Tibial nerve (tissue), 4 donors: ENCODE measurements at regions not wholly inside any gene's neighbourhood (a gene's known extent, or its start where the extent isn't known, plus 50 kb on each side); places are given as distances from the start of the nearest gene placed in this dataset.

ENCODE experiments used
- DNase-seq, 2 donors: peaks; one replicate each; pipeline ENCODE4 v3.0.0-alpha.2; 2019; ENCODE audit warnings: low spot score in 2 of 2
- H3K27ac ChIP-seq, 4 donors: fragments of 200-600 bp; sonication (generic) in 3 of 4; one replicate each; pipeline ENCODE4 v1.5.1; 2017 to 2019; ENCODE audit warnings: mild to moderate bottlenecking in 1 of 4
- H3K27me3 ChIP-seq, 2 donors: fragments of 200-600 bp; sonication (generic) in 1 of 2; one replicate each; pipeline versions ENCODE4 v1.5.1 to v1.6.0; 2017 to 2019
- H3K36me3 ChIP-seq, 3 donors: fragments of 200-600 bp; sonication (generic); one replicate each; pipeline ENCODE4 v1.5.1; 2018 to 2019
- H3K4me1 ChIP-seq, 4 donors: fragments of 200-600 bp; sonication (generic) in 3 of 4; one replicate each; pipeline ENCODE4 v1.5.1; 2017 to 2019
- H3K4me3 ChIP-seq, 4 donors: fragments of 200-600 bp; sonication (generic) in 3 of 4; one replicate each; pipeline ENCODE4 v1.5.1; 2017 to 2019; ENCODE audit warnings: mild to moderate bottlenecking in 1 of 4, moderate library complexity in 1 of 4
- H3K9me3 ChIP-seq, 4 donors: fragments of 200-600 bp; sonication (generic) in 3 of 4; one replicate each; pipeline ENCODE4 v1.5.1; 2017 to 2019
- EP300 ChIP-seq, 2 donors: sonication (generic); formaldehyde crosslinking; IDR thresholded peaks; one replicate each; pipeline ENCODE4 v1.6.1; 2017; ENCODE audit warnings: antibody characterized with exemption in 2 of 2, mild to moderate bottlenecking in 1 of 2
- POLR2A ChIP-seq, 2 donors: fragments of 450-650 bp; IDR thresholded peaks; one replicate each; pipeline ENCODE4 v1.6.1; 2017; ENCODE audit warnings: antibody characterized with exemption in 2 of 2, mild to moderate bottlenecking in 2 of 2, moderate library complexity in 2 of 2
- WGBS, 2 donors: methylation state at CpG; one replicate each; pipeline ENCODE4 v1.1.5; 2018; 5-methylcytosine and 5-hydroxymethylcytosine counted together
- TF ChIP-seq, protein P1 (sequence below), 5 experiments: fragments of 200-600 bp in 3 of 5; fragments of 450-650 bp in 2 of 5; sonication (generic) in 3 of 5; IDR thresholded peaks; one replicate each; pipeline ENCODE4 v1.5.1; 2016 to 2019; ENCODE audit warnings: antibody characterized with exemption in 5 of 5, mild to moderate bottlenecking in 3 of 5, moderate library complexity in 2 of 5

- no peak overlapping the region for H3K27ac ChIP-seq
- 83 to 84% methylated on average over 9 of the region's 9 CpGs for WGBS, 2 donors
Measured at GRCh38 chr4:128591482-128591881, 218.0 kb upstream of the JADE1 start.

GRCh38 chr4:128590773-128591172, 218.7 kb upstream of the JADE1 start:
- Histone ChIP-seq H3K4me3 (no peak overlapping the region), H3K9me3 (no peaks in the 10 kb centered on the region), H3K27ac (no peak overlapping the region), H3K36me3 (no peaks in the 10 kb centered on the region), H3K4me1 (no peaks in the 10 kb centered on the region), H3K27me3 (no peaks in the 10 kb centered on the region)
- no peak for DNase-seq
- 73 to 76% methylated on average over 3 of the region's 3 CpGs for WGBS, 2 donors
- TF ChIP-seq EP300 (IDR thresholded peaks at IDR 0.05) = no peak

More at GRCh38 chr4:128591482-128591881, 218.0 kb upstream of the JADE1 start:
- no peak for DNase-seq
- Histone ChIP-seq H3K36me3 (no peaks in the 10 kb centered on the region), H3K27me3 (no peaks in the 10 kb centered on the region), H3K4me1 (no peaks in the 10 kb centered on the region), H3K9me3 (no peaks in the 10 kb centered on the region), H3K4me3 (no peak overlapping the region)
- TF ChIP-seq, protein P1, sequence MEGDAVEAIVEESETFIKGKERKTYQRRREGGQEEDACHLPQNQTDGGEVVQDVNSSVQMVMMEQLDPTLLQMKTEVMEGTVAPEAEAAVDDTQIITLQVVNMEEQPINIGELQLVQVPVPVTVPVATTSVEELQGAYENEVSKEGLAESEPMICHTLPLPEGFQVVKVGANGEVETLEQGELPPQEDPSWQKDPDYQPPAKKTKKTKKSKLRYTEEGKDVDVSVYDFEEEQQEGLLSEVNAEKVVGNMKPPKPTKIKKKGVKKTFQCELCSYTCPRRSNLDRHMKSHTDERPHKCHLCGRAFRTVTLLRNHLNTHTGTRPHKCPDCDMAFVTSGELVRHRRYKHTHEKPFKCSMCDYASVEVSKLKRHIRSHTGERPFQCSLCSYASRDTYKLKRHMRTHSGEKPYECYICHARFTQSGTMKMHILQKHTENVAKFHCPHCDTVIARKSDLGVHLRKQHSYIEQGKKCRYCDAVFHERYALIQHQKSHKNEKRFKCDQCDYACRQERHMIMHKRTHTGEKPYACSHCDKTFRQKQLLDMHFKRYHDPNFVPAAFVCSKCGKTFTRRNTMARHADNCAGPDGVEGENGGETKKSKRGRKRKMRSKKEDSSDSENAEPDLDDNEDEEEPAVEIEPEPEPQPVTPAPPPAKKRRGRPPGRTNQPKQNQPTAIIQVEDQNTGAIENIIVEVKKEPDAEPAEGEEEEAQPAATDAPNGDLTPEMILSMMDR (IDR thresholded peaks at IDR 0.05) = no peak
- TF ChIP-seq POLR2A (IDR thresholded peaks at IDR 0.05) (no peak), EP300 (IDR thresholded peaks at IDR 0.05) (no peak)

- H3K4me3 ChIP-seq = no peak overlapping the region
- no peak overlapping the region for H3K27ac ChIP-seq
- H3K36me3 ChIP-seq = no peaks in the 10 kb centered on the region
- TF ChIP-seq, protein P1 (IDR thresholded peaks at IDR 0.05) = no peak
- TF ChIP-seq POLR2A (IDR thresholded peaks at IDR 0.05) (no peak), EP300 (IDR thresholded peaks at IDR 0.05) (no peak)
- no peaks in the 10 kb centered on the region for H3K27me3 ChIP-seq
- no peak for DNase-seq
- no peaks in the 10 kb centered on the region for H3K9me3 ChIP-seq
- H3K4me1 ChIP-seq = no peaks in the 10 kb centered on the region
- 74 to 81% methylated on average over 9 of the region's 9 CpGs for WGBS, 2 donors
Measured at GRCh38 chr4:128590034-128590740, 219.3 kb upstream of the JADE1 start.

DNA sequence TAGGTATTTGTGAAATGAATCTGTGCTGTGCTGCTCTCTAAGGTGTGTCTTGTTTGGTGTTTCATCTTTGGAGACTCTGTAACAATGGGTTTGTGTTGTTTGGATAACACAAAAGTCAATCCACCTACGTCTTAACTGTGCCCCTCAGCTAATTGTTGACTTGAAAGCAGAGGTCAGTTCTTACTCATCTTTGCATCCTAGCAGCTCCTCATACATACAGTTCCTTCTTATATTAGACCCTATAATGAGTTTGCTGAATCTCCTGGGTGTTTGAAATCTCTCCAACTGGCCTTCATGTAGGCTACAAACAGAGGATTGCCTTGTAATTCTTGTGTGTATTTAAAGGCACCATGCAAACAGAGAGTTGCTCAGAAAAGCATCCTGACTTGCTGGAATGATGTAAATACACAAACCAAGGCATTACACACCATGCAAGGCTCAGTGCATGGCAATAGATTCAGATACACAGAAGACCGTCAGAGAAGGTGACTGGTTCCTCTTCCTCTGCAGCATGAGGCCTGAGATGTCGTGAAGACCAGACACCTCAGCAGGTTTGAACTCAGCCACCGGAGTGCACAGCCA, 220.0 kb upstream of the JADE1 start:
- no peak for DNase-seq
- no peak for TF ChIP-seq POLR2A (IDR thresholded peaks at IDR 0.05)
- TF ChIP-seq, protein P1 (IDR thresholded peaks at IDR 0.05) = no peak
- TF ChIP-seq EP300 (IDR thresholded peaks at IDR 0.05) = no peak
- Histone ChIP-seq H3K4me1 (no peaks in the 10 kb centered on the region), H3K9me3 (no peaks in the 10 kb centered on the region), H3K4me3 (no peak overlapping the region), H3K36me3 (no peaks in the 10 kb centered on the region), H3K27ac (no peak overlapping the region), H3K27me3 (no peaks in the 10 kb centered on the region)
- 79 to 86% methylated on average over 4 of the region's 4 CpGs for WGBS, 2 donors

DNA sequence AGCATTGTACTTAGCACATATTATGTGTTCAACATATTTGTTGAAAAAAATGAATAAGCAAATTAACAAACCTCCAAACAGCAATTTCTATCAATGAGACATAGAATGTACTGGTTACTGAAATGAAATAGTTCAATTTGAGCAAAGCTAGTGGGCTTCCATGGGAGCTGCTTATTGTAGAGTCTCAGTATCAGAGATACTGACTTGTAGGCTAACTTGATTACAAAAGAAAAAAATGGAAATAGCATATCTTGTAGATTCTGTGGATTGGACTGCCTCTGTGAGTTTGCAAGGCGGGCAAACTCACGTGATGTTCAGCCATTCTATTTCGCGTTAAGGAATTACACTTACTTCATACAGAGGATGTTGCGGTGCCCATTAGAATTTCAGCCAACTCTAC, 222.1 kb upstream of the JADE1 start:
- no peak for DNase-seq
- 98% methylated on average over 5 of the region's 5 CpGs for WGBS, 2 donors
- Histone ChIP-seq H3K9me3 (no peaks in the 10 kb centered on the region), H3K4me1 (no peaks in the 10 kb centered on the region), H3K4me3 (no peak overlapping the region), H3K27ac (no peak overlapping the region), H3K27me3 (no peaks in the 10 kb centered on the region), H3K36me3 (no peaks in the 10 kb centered on the region)
- TF ChIP-seq, protein P1 (IDR thresholded peaks at IDR 0.05) = no peak
- no peak for TF ChIP-seq POLR2A (IDR thresholded peaks at IDR 0.05)
- TF ChIP-seq EP300 (IDR thresholded peaks at IDR 0.05) = no peak
